Liver (tissue), 8 donors: ENCODE measurements at regions not wholly inside any gene's neighbourhood (a gene's known extent, or its start where the extent isn't known, plus 50 kb on each side); places are given as distances from the start of the nearest gene placed in this dataset.

Experiments used
- DNase-seq: peaks from one replicate; pipeline ENCODE4 v3.0.0-alpha.2; 2017; ENCODE audit warnings: low spot score
- H3K27ac ChIP-seq, 2 donors: one replicate each; pipeline ENCODE4 v1.7.0; 2013; ENCODE audit warnings: inconsistent platforms in 2 of 2, low read length in 2 of 2, control low read depth in 1 of 2, low read depth in 1 of 2, mild to moderate bottlenecking in 1 of 2
- H3K27me3 ChIP-seq, 4 donors: one replicate each; pipeline versions ENCODE4 v1.6.1 to v1.7.0; 2013; ENCODE audit warnings: low read length in 3 of 4, inconsistent platforms in 1 of 4, mild to moderate bottlenecking in 1 of 4, moderate library complexity in 1 of 4; ENCODE audit not compliant: control insufficient read depth in 4 of 4, insufficient read depth in 4 of 4
- H3K36me3 ChIP-seq, 4 donors: one replicate each; pipeline versions ENCODE4 v1.6.1 to v1.7.0; 2013; ENCODE audit warnings: low read length in 3 of 4, mild to moderate bottlenecking in 3 of 4, low read depth in 1 of 4, moderate library complexity in 1 of 4; ENCODE audit not compliant: control insufficient read depth in 4 of 4, insufficient read depth in 3 of 4
- H3K4me1 ChIP-seq, 4 donors: one replicate each; pipeline versions ENCODE4 v1.6.1 to v1.7.0; 2013; ENCODE audit warnings: low read length in 3 of 4, mild to moderate bottlenecking in 3 of 4, moderate library complexity in 1 of 4; ENCODE audit not compliant: control insufficient read depth in 4 of 4, insufficient read depth in 4 of 4
- H3K4me3 ChIP-seq, 3 donors: one replicate each; pipeline versions ENCODE4 v1.6.1 to v1.7.0; 2013; ENCODE audit warnings: low read length in 3 of 3, control low read depth in 1 of 3, low read depth in 1 of 3, mild to moderate bottlenecking in 1 of 3
- H3K9ac ChIP-seq, 2 donors: one replicate each; pipeline ENCODE4 v1.7.0; 2013; ENCODE audit warnings: low read length in 2 of 2, mild to moderate bottlenecking in 2 of 2, moderate library complexity in 2 of 2, control low read depth in 1 of 2, low read depth in 1 of 2
- H3K9me3 ChIP-seq, 4 donors: one replicate each; pipeline versions ENCODE4 v1.6.1 to v1.7.0; 2013; ENCODE audit warnings: low read length in 3 of 4; ENCODE audit not compliant: control insufficient read depth in 4 of 4
- ATF3 ChIP-seq: IDR thresholded peaks from 2 replicates; pipeline ENCODE4 v1.6.1; 2016; ENCODE audit warnings: antibody characterized with exemption
- CTCF ChIP-seq: fragments of 150-350 bp; IDR thresholded peaks from 2 replicates; pipeline ENCODE4 v1.5.1; 2017; ENCODE audit warnings: improper control_type of control experiment, low read depth, low read length; ENCODE audit not compliant: missing input control
- EGR1 ChIP-seq, 2 donors: IDR thresholded peaks; 2 replicates each; pipeline ENCODE4 v1.6.1; 2016 to 2018; ENCODE audit warnings: antibody characterized with exemption in 2 of 2, low read depth in 2 of 2
- FOXA1 ChIP-seq: IDR thresholded peaks from 2 replicates; pipeline ENCODE4 v1.6.1; 2016; ENCODE audit warnings: antibody characterized with exemption
- FOXA2 ChIP-seq: IDR thresholded peaks from 2 replicates; pipeline ENCODE4 v1.6.1; 2016; ENCODE audit warnings: antibody characterized with exemption
- GABPA ChIP-seq, 2 donors: IDR thresholded peaks in 1 of 2; conservative IDR thresholded peaks in 1 of 2; 2 replicates each; pipeline ENCODE4 v1.6.1; 2016; ENCODE audit warnings: antibody characterized with exemption in 2 of 2, mild to moderate bottlenecking in 1 of 2, moderate library complexity in 1 of 2
- HNF4A ChIP-seq, 2 donors: conservative IDR thresholded peaks; 2 replicates each; pipeline ENCODE4 v1.6.1; 2016; ENCODE audit warnings: antibody characterized with exemption in 2 of 2, mild to moderate bottlenecking in 2 of 2
- HNF4G ChIP-seq: IDR thresholded peaks from 2 replicates; pipeline ENCODE4 v1.6.1; 2016; ENCODE audit warnings: antibody characterized with exemption
- JUND ChIP-seq, 2 donors: IDR thresholded peaks; 2 replicates each; pipeline ENCODE4 v1.6.1; 2016; ENCODE audit warnings: antibody characterized with exemption in 2 of 2
- MAX ChIP-seq: IDR thresholded peaks from 2 replicates; pipeline ENCODE4 v1.6.1; 2016; ENCODE audit warnings: antibody characterized with exemption
- NR2F2 ChIP-seq: IDR thresholded peaks from 2 replicates; pipeline ENCODE4 v1.6.1; 2016; ENCODE audit warnings: antibody characterized with exemption
- RAD21 ChIP-seq, 2 donors: IDR thresholded peaks; 2 replicates each; pipeline ENCODE4 v1.6.1; 2016; ENCODE audit warnings: antibody characterized with exemption in 2 of 2, mild to moderate bottlenecking in 2 of 2
- RXRA ChIP-seq, 2 donors: IDR thresholded peaks; 2 replicates each; pipeline ENCODE4 v1.6.1; 2017 to 2018; ENCODE audit warnings: antibody characterized with exemption in 2 of 2, mild to moderate bottlenecking in 1 of 2
- SP1 ChIP-seq: IDR thresholded peaks from 2 replicates; pipeline ENCODE4 v1.6.1; 2018; ENCODE audit warnings: antibody characterized with exemption, mild to moderate bottlenecking
- TAF1 ChIP-seq: conservative IDR thresholded peaks from 2 replicates; pipeline ENCODE4 v1.6.1; 2016; ENCODE audit warnings: antibody characterized with exemption, mild to moderate bottlenecking
- YY1 ChIP-seq: IDR thresholded peaks from 2 replicates; pipeline ENCODE4 v1.6.1; 2016; ENCODE audit warnings: antibody characterized with exemption, mild to moderate bottlenecking
- ZBTB33 ChIP-seq: IDR thresholded peaks from 2 replicates; pipeline ENCODE4 v1.6.1; 2016; ENCODE audit warnings: antibody characterized with exemption
- WGBS: extraction: QIAGEN DNeasy Blood & Tissue Kit; methylation state at CpG from one replicate; pipeline ENCODE4 v1.1.7; 2013; 5-methylcytosine and 5-hydroxymethylcytosine counted together
- donor health status: healthy.
- donor health status: healthy.
- donor health status: healthy.
- donor health status: healthy.
- donor health status: healthy.

GRCh38 chr20:60281295-60281694, 323.1 kb downstream of the CDH26 start:
- H3K27ac ChIP-seq: no peak overlapping the region
- no peak for DNase-seq
- no peak overlapping the region for H3K4me3 ChIP-seq
- 77% methylated on average over 6 of the region's 6 CpGs for WGBS
- no peaks in the 10 kb centered on the region for H3K9me3 ChIP-seq
- peaks cover 0 to under 1% (median 0%) of the 10 kb centered on the region in 4 donors for H3K27me3 ChIP-seq
- no peak overlapping the region for H3K9ac ChIP-seq
- no peaks in the 10 kb centered on the region for H3K4me1 ChIP-seq
- no peaks in the 10 kb centered on the region for H3K36me3 ChIP-seq
- no peak for TF ChIP-seq MAX
- no peak for TF ChIP-seq FOXA2
- TF ChIP-seq EGR1 (IDR thresholded peaks at IDR 0.05; ENCODE audit: low read depth in 2 of 2): no peak
- TF ChIP-seq ZBTB33: no peak

- H3K9me3 ChIP-seq: no peaks in the 10 kb centered on the region
Measured at GRCh38 chr20:60283281-60283680, 325.1 kb downstream of the CDH26 start.

GRCh38 chr20:60286764-60287163, 328.5 kb downstream of the CDH26 start:
- H3K36me3 ChIP-seq: no peaks in the 10 kb centered on the region
- peaks cover under 1 to 7% (median 6%) of the 10 kb centered on the region in 4 donors for H3K9me3 ChIP-seq
- WGBS: 76% methylated on average over 3 of the region's 3 CpGs
- H3K4me3 ChIP-seq: no peak overlapping the region
- no peak overlapping the region for H3K9ac ChIP-seq
- peaks cover 0 to 6% (median 0%) of the 10 kb centered on the region in 4 donors for H3K27me3 ChIP-seq
- DNase-seq: no peak
- H3K27ac ChIP-seq: no peak overlapping the region
- H3K4me1 ChIP-seq: no peaks in the 10 kb centered on the region
- TF ChIP-seq MAX (no peak), ZBTB33 (no peak), HNF4G (no peak), YY1 (no peak), NR2F2 (no peak), EGR1 (IDR thresholded peaks at IDR 0.05; ENCODE audit: low read depth in 2 of 2) (no peak), RAD21 (IDR thresholded peaks at IDR 0.05) (no peak), SP1 (no peak), TAF1 (no peak), JUND (IDR thresholded peaks at IDR 0.05) (no peak), GABPA (IDR thresholded peaks at IDR 0.05 in 1 of 2, conservative IDR thresholded peaks at IDR 0.05 in 1 of 2) (no peak), ATF3 (no peak), RXRA (IDR thresholded peaks at IDR 0.05) (no peak), FOXA1 (no peak), FOXA2 (no peak), HNF4A (conservative IDR thresholded peaks at IDR 0.05) (no peak), CTCF (no peak)

More at GRCh38 chr20:60283281-60283680, 325.1 kb downstream of the CDH26 start:
- TF ChIP-seq ATF3 (no peak), RAD21 (IDR thresholded peaks at IDR 0.05) (no peak), FOXA1 (no peak), YY1 (no peak), RXRA (IDR thresholded peaks at IDR 0.05) (no peak), NR2F2 (no peak)
- no peak for DNase-seq
- Histone ChIP-seq H3K27me3 (peaks cover 0 to 6% (median 0%) of the 10 kb centered on the region in 4 donors), H3K9ac (no peak overlapping the region), H3K4me1 (no peaks in the 10 kb centered on the region), H3K4me3 (no peak overlapping the region), H3K27ac (no peak overlapping the region), H3K36me3 (no peaks in the 10 kb centered on the region)
